ENCODE measurements at regions not wholly inside any gene's neighbourhood (a gene's known extent, or its start where the extent isn't known, plus 50 kb on each side); places are given as distances from the start of the nearest gene placed in this dataset.

- DNase-seq (ENCODE audit: low read depth in 2 of 3, low spot score in 2 of 3) = no peak
Measured at GRCh38 chr5:107219993-107220392, 450.7 kb downstream of the EFNA5 start.

GRCh38 chr5:107218457-107219193 lies 452.1 kb downstream of the EFNA5 start:
- DNase-seq (ENCODE audit: low read depth in 2 of 3, low spot score in 2 of 3) = no peak

DNA sequence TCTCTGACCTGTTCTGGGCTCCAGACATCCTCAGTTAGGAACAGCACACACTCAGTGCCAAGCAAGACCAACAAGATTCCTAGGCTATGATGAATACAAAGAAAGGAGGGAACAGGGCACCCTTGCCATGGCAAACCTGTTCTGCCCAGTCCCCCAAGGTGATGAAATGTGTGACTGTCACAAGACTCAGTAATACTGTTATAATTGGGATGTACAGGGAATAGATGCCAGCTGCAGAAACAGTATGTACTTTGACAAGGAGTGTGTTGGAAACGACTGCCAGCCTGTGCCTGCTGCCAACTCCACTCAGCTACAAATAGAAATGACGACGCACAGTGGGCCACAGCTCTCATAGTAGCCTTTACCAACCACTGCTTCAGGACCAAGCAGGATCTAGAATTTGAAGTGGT lies 453.0 kb downstream of the EFNA5 start:
- no peak for DNase-seq (ENCODE audit: low read depth in 2 of 3, low spot score in 2 of 3)

GRCh38 chr5:107216587-107216986 lies 454.1 kb downstream of the EFNA5 start:
- DNase-seq (ENCODE audit: low read depth in 2 of 3, low spot score in 2 of 3) = no peak

GRCh38 chr5:107215611-107216010 lies 455.1 kb downstream of the EFNA5 start:
- no peak for DNase-seq (ENCODE audit: low read depth in 2 of 3, low spot score in 2 of 3)

- DNase-seq (ENCODE audit: low read depth in 2 of 3, low spot score in 2 of 3) = no peak
Measured at GRCh38 chr5:107213025-107213424, 457.7 kb downstream of the EFNA5 start.

DNA sequence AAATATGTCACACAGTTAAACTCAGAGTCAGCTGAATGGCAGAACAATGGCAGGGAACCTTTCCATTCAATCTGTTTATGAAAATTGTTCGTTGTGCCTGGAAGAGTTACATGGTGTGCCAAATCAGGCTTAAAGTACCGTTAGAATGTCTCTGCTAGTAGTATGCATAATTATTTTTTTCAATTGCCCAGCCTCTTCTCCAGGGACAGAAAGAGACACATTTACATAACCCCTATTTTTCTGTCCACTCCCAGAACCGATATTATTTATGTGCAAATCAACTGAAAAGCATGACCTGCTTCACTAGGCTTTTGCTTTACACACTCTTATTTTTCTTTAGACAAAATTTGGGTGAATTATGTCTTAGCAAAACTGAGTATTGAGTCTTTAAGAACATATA lies 459.1 kb downstream of the EFNA5 start:
- no peak for DNase-seq (ENCODE audit: low read depth in 2 of 3, low spot score in 2 of 3)

GRCh38 chr5:107208867-107209266 lies 461.9 kb downstream of the EFNA5 start:
- DNase-seq (ENCODE audit: low read depth in 2 of 3, low spot score in 2 of 3) = no peak

DNA sequence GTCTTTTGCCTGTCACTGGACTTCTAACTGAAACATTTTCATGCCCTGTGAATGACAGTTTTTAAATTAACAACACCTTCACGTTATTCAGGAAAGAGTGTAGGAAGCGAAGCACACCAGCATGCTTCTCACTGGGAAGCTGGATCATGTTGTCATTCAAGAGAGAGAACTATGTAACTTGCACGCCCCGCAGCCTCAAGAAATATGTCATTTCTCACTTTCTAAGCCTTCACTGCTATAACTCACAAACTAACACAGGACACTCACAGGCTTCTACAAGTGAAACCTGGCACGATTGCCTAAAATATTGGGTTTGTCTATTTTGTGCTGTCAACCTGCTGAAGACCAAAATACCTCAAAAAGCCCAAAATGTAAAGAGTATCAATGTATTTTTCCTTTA lies 466.3 kb downstream of the EFNA5 start:
- DNase-seq (ENCODE audit: low read depth in 2 of 3, low spot score in 2 of 3) = no peak

- no peak for DNase-seq (ENCODE audit: low read depth in 2 of 3, low spot score in 2 of 3)
Measured at GRCh38 chr5:107203243-107203642, 467.5 kb downstream of the EFNA5 start.

DNA sequence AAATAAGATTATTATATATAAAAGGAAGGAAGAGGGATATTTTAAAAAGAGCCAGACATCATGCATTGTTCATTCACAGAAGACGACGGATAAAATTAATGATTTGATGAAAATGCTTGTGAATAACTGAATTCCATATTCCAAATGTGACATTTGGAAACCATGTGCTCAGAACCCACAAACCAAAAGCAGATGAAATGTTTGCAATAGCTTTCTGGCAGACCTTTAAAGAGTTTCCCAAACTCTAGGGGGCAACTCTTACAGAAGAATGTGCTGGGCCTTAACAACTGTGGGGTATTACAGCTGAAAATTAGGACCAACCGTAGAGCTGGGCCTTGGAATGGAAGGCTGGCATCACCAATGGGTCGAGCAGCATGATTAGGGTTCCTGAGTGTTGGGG lies 471.0 kb downstream of the EFNA5 start:
- DNase-seq (ENCODE audit: low read depth in 2 of 3, low spot score in 2 of 3) = no peak

DNA sequence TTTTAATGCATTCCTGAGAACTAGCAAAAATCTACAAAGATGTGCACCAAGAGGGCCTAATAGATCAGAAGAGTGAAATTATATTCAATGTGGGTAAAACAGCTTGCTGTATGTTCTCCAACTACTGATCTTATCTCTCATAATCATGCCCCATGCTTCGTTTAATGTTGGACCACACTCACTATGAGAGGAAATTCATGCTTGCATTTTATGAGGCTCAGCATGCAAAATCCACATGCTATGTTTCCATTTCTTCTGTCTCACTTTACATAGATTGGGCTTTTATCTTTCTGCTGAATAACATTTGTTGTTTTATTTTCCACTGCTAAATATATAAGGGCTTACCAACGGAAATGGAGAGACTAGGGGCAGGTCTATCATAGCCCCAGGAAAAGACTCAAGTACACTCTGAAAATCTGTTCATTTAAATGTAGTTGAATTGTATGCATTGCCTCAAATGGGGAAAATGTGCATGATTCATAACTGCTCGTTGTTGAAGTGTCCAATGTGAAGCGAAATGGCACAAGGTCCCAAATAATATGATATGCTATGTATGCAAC lies 474.2 kb downstream of the EFNA5 start:
- no peak for DNase-seq (ENCODE audit: low read depth in 2 of 3, low spot score in 2 of 3)

- no peak for DNase-seq (ENCODE audit: low read depth in 2 of 3, low spot score in 2 of 3)
Measured at GRCh38 chr5:107195890-107196395, 474.8 kb downstream of the EFNA5 start.

- no peak for DNase-seq (ENCODE audit: low read depth in 2 of 3, low spot score in 2 of 3)
Measured at GRCh38 chr5:107184871-107185270, 485.9 kb downstream of the EFNA5 start.

- no peak for DNase-seq (ENCODE audit: low read depth in 2 of 3, low spot score in 2 of 3)
Measured at GRCh38 chr5:107184066-107184465, 486.7 kb downstream of the EFNA5 start.

- no peak for DNase-seq (ENCODE audit: low read depth in 2 of 3, low spot score in 2 of 3)
Measured at GRCh38 chr5:107170620-107171019, 500.1 kb downstream of the EFNA5 start.

DNA sequence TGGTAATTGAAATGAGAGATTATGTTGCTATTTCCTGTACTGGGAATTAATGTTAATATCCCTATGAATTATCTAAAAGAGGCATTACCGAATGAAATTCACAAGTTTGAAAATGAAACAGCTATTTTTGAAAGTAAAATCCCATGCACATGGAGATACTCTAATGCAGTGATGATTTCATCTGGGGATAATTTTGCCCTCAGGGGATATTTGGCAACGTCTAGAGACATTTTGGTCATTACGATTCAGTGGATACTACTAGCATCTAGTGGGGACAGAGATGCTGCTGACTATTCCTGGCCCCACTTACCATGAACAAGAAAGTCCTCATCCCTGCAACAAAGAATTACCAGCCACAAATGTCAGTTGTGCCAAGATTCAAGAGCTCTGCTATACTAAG lies 500.9 kb downstream of the EFNA5 start:
- DNase-seq (ENCODE audit: low read depth in 2 of 3, low spot score in 2 of 3) = no peak

- no peak for DNase-seq (ENCODE audit: low read depth in 2 of 3, low spot score in 2 of 3)
Measured at GRCh38 chr5:107168848-107169752, 501.6 kb downstream of the EFNA5 start.

GRCh38 chr5:107168086-107168485 lies 502.7 kb downstream of the EFNA5 start:
- no peak for DNase-seq (ENCODE audit: low read depth in 2 of 3, low spot score in 2 of 3)

DNA sequence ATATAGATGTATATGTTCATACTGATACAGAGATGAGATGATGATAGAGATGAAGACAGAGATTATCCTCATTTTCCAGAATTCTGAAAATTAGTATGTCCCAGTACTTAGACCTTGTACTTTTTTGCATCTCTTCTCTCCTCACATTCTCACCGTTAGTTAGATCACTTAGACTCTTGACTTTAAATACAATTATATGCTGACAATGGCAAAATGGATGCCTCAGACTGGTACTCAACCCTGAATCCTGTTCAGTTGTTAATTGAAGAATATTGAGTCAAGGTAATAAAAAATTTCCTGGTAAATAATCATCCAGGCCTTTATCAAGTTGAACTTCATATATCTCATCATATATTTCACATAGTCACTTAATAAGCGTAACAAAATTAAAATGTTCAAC lies 505.4 kb downstream of the EFNA5 start:
- DNase-seq (ENCODE audit: low read depth in 2 of 3, low spot score in 2 of 3) = no peak

- no peak for DNase-seq (ENCODE audit: low read depth in 2 of 3, low spot score in 2 of 3)
Measured at GRCh38 chr5:107157809-107158208, 512.9 kb downstream of the EFNA5 start.

DNA sequence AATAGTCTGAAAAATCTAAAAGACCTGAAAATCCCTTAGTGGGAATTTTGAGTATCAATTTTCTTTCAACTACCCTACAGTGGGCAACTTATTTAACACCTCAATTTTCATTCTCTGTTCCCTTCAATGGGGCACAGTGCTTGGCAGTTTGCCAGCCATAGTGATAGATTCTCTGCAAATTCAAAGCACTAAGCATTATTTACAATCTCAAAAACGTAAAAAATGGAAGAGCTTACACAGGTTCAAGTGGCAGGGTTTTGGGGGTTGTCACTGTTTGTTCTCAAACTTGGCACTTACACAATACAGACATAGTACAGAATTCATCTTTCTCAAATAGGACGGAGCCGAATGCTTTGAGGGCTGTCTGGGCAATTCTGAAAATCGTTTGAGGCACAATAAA lies 515.0 kb downstream of the EFNA5 start:
- DNase-seq (ENCODE audit: low read depth in 2 of 3, low spot score in 2 of 3) = no peak
